ENCODE measurements at regions not wholly inside any gene's neighbourhood (a gene's known extent, or its start where the extent isn't known, plus 50 kb on each side); places are given as distances from the start of the nearest gene placed in this dataset.
"Not testable (repeated sequence)": the region's sequence is repeated elsewhere in the genome, so short reads cannot be mapped to it uniquely, and the experiment has no call there.

GRCh38 chr16:59096682-59097081 lies 362.6 kb upstream of the GOT2 start:
- not testable (repeated sequence) for DNase-seq (ENCODE audit: low read depth)

GRCh38 chr16:59090541-59090940 lies 356.4 kb upstream of the GOT2 start:
- peak; percentile 22 for DNase-seq (ENCODE audit: low read depth)

GRCh38 chr16:59088431-59088830 lies 354.3 kb upstream of the GOT2 start:
- DNase-seq (ENCODE audit: low read depth), result no peak

- no peak for DNase-seq (ENCODE audit: low read depth)
These were observed 353.5 kb upstream of the GOT2 start for GRCh38 chr16:59087641-59088040.

GRCh38 chr16:59067205-59067604 lies 333.1 kb upstream of the GOT2 start:
- DNase-seq (ENCODE audit: low read depth), result peak; percentile 12

- peak; percentile 67 for DNase-seq (ENCODE audit: low read depth)
These were observed 326.1 kb upstream of the GOT2 start for GRCh38 chr16:59060207-59060606.

GRCh38 chr16:59058250-59058649 lies 324.1 kb upstream of the GOT2 start:
- no peak for DNase-seq (ENCODE audit: low read depth)

- no peak for DNase-seq (ENCODE audit: low read depth)
These were observed 319.8 kb upstream of the GOT2 start for GRCh38 chr16:59053911-59054310.

- no peak for DNase-seq (ENCODE audit: low read depth)
These were observed 318.1 kb upstream of the GOT2 start for GRCh38 chr16:59052231-59052630.

GRCh38 chr16:59048876-59049275 lies 314.8 kb upstream of the GOT2 start:
- no peak for DNase-seq (ENCODE audit: low read depth)

- DNase-seq (ENCODE audit: low read depth), result no peak
These were observed 313.0 kb upstream of the GOT2 start for GRCh38 chr16:59047114-59047513.

GRCh38 chr16:59046335-59046734 lies 312.2 kb upstream of the GOT2 start:
- peak; percentile 39 for DNase-seq (ENCODE audit: low read depth)

GRCh38 chr16:59045501-59045900 lies 311.4 kb upstream of the GOT2 start:
- DNase-seq (ENCODE audit: low read depth), result no peak

GRCh38 chr16:59044616-59045015 lies 310.5 kb upstream of the GOT2 start:
- no peak for DNase-seq (ENCODE audit: low read depth)

GRCh38 chr16:59042301-59042700 lies 308.2 kb upstream of the GOT2 start:
- DNase-seq (ENCODE audit: low read depth), result no peak

- no peak for DNase-seq (ENCODE audit: low read depth)
These were observed 305.1 kb upstream of the GOT2 start for GRCh38 chr16:59039066-59039720.

GRCh38 chr16:59030923-59031485 lies 296.9 kb upstream of the GOT2 start:
- DNase-seq (ENCODE audit: low read depth), result no peak

- DNase-seq (ENCODE audit: low read depth), result peak; percentile 16
These were observed 287.6 kb upstream of the GOT2 start for GRCh38 chr16:59021751-59022150.

- no peak for DNase-seq (ENCODE audit: low read depth)
These were observed 279.8 kb upstream of the GOT2 start for GRCh38 chr16:59013930-59014329.

- DNase-seq (ENCODE audit: low read depth), result no peak
These were observed 265.6 kb upstream of the GOT2 start for GRCh38 chr16:58999762-59000161.

- DNase-seq (ENCODE audit: low read depth), result not testable (repeated sequence)
These were observed 258.6 kb upstream of the GOT2 start for GRCh38 chr16:58992755-58993154.

GRCh38 chr16:58983181-58983965 lies 249.3 kb upstream of the GOT2 start:
- DNase-seq (ENCODE audit: low read depth), result not testable (repeated sequence)

- DNase-seq (ENCODE audit: low read depth), result peak; percentile 7
These were observed 236.7 kb upstream of the GOT2 start for GRCh38 chr16:58970775-58971174.

Measured in iris pigment epithelial cell (primary cell).